MG63 (cell line): ENCODE measurements at regions not wholly inside any gene's neighbourhood (a gene's known extent, or its start where the extent isn't known, plus 50 kb on each side); places are given as distances from the start of the nearest gene placed in this dataset.

ENCODE experiments used
- DNase-seq: peaks from one replicate; pipeline ENCODE4 v3.0.0-alpha.2; 2020
- H3K27me3 ChIP-seq: fragments of 250-450 bp; sonication (Bioruptor Pico); 2 replicates; pipeline ENCODE4 v1.5.1; 2020; ENCODE audit warnings: mild to moderate bottlenecking, moderate library complexity
- H3K36me3 ChIP-seq: fragments of 250-450 bp; sonication (Bioruptor Pico); 2 replicates; pipeline ENCODE4 v1.5.1; 2020; ENCODE audit warnings: mild to moderate bottlenecking, moderate library complexity
- H3K4me3 ChIP-seq: fragments of 250-450 bp; sonication (Bioruptor Pico); 2 replicates; pipeline ENCODE4 v1.5.1; 2020; ENCODE audit warnings: mild to moderate bottlenecking, moderate library complexity
- H3K9me3 ChIP-seq: fragments of 250-450 bp; sonication (Bioruptor Pico); 2 replicates; pipeline ENCODE4 v1.5.1; 2020; ENCODE audit warnings: mild to moderate bottlenecking, moderate library complexity

DNA sequence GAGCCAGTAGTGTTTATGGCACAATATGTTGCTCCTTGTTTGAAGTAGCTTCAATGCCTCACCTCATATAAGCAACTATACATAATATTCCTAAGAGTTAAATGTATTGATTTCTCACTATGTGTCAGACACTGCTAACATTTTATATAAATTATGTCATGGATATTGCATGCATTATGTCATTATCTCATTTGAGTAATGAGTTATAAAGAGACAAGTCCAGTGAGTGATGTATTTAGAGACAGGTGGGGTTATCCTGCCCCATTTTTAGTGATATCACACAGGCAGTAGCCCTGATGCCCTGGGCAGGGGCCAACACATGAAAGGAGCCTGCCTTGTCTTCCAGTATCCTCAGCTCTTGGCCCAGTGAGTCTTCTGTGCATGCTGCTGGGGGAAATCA lies 247.0 kb upstream of the SESN3 start:
- no peaks in the 10 kb centered on the region for H3K9me3 ChIP-seq
- H3K27me3 ChIP-seq: no peaks in the 10 kb centered on the region
- H3K36me3 ChIP-seq: no peaks in the 10 kb centered on the region
- no peak for DNase-seq
- H3K4me3 ChIP-seq: no peak overlapping the region

DNA sequence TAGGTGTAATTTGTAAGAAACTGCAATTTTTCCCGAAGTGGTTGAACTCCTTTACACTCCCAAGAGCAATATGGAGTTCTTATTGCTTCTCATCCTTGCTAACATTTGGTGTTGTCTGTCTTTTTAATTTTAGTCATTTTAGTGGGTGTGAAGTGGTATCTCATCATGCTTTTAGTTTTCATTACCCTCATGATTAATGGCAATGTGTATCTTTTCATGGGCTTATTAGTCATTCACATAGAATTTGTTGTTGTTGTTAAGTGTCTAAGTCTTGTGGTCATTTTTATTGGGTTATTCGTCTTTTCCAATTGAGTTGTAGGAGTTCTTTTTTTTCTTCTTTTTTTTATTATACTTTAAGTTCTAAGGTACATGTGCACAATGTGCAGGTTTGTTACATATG lies 238.3 kb upstream of the SESN3 start:
- no peak for DNase-seq
- Histone ChIP-seq H3K4me3 (no peak overlapping the region), H3K9me3 (no peaks in the 10 kb centered on the region), H3K27me3 (0 out of 2 replicates have a peak, but pooled peaks cover 2% of the 10 kb centered on the region), H3K36me3 (no peaks in the 10 kb centered on the region)

DNA sequence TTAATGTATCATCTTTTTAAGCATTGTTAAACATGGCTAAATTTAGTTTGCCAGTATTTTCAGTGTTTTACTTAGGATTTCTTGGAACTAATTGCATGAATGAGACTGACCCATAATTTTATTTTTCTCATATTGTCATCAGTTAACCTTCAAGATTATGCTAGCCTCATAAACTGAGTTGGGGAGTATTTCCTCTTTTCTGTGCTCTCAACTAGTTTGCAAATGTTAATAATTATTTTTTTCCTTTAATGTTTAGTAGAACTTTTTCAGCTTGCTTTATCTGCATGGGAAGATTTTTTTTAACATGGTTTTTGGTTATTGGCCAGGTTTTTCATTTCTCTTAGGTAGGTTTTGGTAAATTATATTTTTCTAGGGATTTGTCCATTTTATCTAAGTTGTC lies 235.4 kb upstream of the SESN3 start:
- 0 out of 2 replicates have a peak, but pooled peaks cover 2% of the 10 kb centered on the region for H3K27me3 ChIP-seq
- H3K4me3 ChIP-seq: no peak overlapping the region
- no peaks in the 10 kb centered on the region for H3K36me3 ChIP-seq
- DNase-seq: no peak
- no peaks in the 10 kb centered on the region for H3K9me3 ChIP-seq

DNA sequence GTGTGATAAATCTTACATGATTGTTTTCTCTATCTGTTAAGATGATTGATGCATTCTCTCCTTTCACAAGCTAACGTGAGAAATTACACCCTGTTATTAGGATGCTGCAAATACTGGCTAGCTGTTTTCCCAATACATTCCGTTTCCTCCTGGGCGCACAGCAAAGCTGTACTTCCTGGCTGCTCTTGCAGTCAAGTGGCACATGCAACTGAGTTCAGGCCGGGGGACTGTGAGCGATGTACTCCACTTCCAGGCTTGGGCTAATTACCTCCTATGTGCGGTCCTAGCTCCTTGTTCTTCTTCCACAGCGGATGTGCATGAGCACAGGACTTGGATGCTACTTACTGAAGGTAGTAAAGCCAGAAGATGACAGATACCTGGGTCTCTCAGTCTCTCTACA lies 234.9 kb upstream of the SESN3 start:
- no peak for DNase-seq
- no peaks in the 10 kb centered on the region for H3K9me3 ChIP-seq
- 0 out of 2 replicates have a peak, but pooled peaks cover 2% of the 10 kb centered on the region for H3K27me3 ChIP-seq

DNA sequence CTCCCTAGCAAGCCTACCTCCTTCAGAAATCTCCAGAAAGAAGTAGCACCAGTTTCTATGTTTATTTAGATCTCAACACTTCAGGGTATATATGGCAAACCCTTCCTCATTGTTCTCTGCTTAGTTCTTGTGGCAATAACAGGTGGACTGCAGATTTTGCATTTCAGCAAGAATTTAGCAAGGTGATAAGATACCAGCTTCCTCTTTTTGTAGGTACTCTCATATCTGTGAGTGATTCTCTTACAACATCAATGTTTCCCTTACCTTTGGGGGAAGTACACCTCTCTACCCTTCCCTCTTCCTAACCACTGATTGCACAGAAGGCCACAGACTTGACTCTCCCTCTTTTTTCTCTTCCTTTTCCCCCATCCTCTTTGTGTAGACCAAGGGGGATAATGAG lies 230.9 kb upstream of the SESN3 start:
- no peak for DNase-seq
- Histone ChIP-seq H3K4me3 (no peak overlapping the region), H3K27me3 (no peaks in the 10 kb centered on the region), H3K9me3 (no peaks in the 10 kb centered on the region), H3K36me3 (no peaks in the 10 kb centered on the region)

More for the DNA sequence above, 234.9 kb upstream of the SESN3 start:
- no peak overlapping the region for H3K4me3 ChIP-seq
- H3K36me3 ChIP-seq: no peaks in the 10 kb centered on the region

DNA sequence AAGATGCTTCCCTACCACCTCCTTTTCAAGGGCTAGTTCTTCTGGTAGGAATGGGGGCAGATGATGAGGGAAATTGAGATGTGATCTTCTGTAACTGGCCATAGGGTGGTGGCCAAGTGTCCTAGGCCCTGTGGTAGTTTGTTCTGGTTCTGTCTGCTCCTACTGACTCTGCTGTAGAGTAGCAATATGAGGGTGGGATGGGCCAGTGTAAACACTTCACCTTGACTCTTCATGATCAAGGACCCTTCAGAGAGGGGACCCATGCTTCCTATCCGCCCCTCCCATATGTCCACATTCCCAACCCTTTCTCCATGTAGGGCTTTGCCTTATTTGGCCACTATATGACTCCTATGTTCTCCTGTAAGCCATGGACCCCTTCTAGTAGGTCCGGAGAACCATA lies 230.3 kb upstream of the SESN3 start:
- no peak for DNase-seq
- Histone ChIP-seq H3K36me3 (no peaks in the 10 kb centered on the region), H3K27me3 (no peaks in the 10 kb centered on the region), H3K4me3 (no peak overlapping the region), H3K9me3 (no peaks in the 10 kb centered on the region)

DNA sequence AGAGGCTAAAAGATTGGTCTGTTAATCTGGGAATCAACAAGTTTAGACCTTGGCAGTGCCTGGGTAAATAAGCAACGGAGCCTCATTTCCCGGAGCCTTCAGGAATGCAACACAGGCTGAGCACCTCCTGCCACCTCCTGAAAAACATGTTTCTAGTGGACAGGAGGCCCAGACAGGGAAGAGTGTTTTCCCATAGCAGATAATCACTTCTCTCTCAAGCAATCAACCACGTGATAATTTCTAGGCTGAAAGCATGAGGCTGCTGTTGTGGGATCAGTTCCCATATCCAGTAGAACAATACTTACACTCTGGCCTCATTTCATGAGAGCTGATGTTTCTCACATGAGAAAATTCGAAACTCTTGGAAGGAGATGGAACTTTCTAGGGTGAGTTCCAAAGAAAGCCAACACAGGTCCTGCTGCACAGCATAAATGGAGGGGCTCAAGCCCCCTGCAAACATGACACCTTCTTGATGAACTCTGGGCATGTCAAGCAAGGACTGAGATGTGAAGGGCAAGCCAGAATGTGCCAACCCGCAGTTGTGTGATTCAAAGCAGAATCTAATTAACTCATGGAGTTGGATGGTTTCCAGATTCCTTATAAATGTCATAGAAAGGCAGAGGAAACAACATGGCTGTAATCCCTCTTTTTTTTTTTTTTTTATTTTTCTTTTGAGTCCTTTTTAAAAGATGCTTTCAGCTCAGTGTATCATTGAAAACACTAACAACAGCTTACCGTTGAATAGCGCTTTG lies 228.5 kb upstream of the SESN3 start:
- Histone ChIP-seq H3K27me3 (no peaks in the 10 kb centered on the region), H3K4me3 (no peak overlapping the region), H3K9me3 (no peaks in the 10 kb centered on the region), H3K36me3 (no peaks in the 10 kb centered on the region)
- no peak for DNase-seq

DNA sequence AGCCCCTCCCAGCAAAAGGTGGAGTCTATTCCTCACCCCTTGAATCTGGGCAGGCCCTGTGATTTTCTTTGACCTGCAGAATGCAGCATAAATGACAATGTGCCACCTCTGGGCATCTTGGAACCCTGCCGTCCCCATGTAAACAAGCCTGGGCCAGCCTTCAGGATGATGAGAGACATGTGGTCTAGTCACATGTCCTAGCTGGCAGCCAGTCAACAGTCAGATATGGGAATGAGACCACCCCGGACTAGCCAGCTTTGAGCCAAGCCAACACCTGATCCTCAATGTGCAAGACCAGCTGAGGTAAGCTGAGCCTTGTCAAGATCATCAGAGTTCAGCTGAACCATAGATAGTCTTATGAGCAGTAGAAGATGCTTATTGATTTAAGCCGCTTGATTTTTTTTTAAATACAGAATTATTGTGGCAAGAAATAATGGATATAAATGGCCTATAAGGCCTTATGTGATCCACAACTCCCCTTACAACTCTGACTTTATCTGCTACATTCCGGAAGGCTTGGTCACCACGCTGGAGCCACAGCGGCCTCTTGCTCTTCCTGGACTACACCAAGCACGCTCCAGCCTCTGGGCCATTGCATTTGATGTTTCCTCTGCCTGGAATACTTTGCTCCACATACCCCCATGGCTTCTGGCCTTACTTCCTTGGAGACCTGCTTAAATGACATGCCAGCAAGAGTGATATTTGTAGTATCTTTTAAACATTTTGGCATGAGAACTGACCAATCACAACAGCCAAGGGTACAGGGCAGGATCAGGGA lies 225.9 kb upstream of the SESN3 start:
- no peak overlapping the region for H3K4me3 ChIP-seq
- no peaks in the 10 kb centered on the region for H3K27me3 ChIP-seq
- DNase-seq: no peak
- no peaks in the 10 kb centered on the region for H3K9me3 ChIP-seq
- H3K36me3 ChIP-seq: no peaks in the 10 kb centered on the region

DNA sequence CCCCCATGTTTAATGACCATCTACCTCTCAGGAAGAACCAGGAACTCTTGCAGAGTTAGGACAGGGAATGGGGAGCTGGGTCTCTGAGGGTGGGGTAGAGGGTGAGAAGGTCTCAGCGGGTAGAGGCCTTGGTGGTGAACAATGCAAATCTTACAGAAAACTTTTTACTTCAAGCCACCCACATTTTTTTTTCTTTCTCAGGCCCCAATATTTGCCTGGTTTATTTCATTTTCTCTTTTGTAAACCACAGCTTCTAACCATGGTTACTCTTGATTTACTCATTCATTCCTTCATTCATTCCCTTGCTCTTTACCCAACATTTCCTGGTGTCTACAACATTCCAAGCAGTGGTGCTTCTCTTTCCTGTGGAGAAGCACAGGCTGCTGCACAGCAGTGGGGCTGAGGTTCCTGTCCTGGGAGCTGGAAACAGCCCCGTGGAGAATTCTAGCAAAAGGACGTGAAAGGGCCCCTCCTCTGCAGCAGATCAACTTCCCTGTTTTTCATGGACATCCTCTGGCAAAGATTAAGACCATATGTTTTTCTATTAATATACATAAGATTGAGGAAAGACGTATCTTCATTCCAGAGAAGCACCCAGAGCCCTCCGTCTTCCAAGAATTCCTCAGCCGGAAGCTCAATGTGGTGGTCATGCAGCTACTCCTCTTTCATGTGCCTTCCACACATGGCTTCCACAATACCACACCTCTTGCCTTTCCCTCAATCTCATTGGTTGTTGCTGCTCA lies 224.4 kb upstream of the SESN3 start:
- DNase-seq: no peak
- Histone ChIP-seq H3K4me3 (no peak overlapping the region), H3K27me3 (no peaks in the 10 kb centered on the region), H3K36me3 (no peaks in the 10 kb centered on the region), H3K9me3 (no peaks in the 10 kb centered on the region)

DNA sequence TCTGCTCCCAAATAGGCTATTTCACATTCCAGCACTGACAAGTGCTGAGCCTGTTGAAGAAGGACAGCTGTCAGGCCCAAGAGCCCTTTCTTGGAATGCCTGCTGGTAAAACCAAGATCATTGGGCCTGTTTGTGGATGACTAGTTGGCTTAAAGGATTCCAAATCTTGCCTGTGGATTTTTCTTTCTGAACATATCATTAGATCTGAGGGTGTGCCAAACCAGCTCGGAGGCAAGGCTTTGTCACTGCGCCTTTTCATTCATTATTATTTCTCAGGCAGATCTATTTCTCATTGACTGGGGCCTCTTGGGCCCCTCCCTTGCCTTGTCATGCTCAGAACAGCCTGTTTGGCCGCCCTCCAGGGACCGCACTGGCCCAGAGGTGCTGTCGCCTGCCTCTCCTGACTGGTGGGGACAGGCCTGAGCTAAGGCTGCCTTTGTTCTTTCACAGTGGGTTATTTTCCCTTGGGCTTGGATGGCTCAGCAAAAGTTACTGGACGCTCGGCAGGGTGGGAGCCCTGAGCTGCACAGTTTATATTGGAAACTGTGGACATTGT lies 222.7 kb upstream of the SESN3 start:
- Histone ChIP-seq H3K4me3 (no peak overlapping the region), H3K36me3 (no peaks in the 10 kb centered on the region), H3K27me3 (no peaks in the 10 kb centered on the region), H3K9me3 (no peaks in the 10 kb centered on the region)
- peak; percentile 46 for DNase-seq

DNA sequence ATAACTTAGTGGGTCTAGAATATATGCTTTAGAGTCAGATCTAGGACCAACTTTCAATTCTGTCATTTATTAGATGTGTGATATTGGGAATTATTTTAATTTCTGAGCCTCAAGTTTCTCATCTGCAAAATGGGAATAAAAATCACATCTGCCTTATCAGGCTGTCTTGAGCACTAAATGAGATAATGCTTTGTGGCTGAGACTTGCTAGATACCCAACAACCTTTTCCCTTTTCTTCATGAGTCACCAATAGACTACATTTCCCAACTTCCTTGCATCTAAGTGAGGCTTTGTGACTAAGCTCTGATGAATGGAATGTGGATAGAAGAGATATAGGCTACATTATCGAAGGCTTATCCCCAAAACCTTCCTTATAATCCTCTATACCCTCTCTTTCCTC lies 220.7 kb upstream of the SESN3 start:
- Histone ChIP-seq H3K36me3 (no peaks in the 10 kb centered on the region), H3K9me3 (no peaks in the 10 kb centered on the region), H3K27me3 (no peaks in the 10 kb centered on the region), H3K4me3 (no peak overlapping the region)
- DNase-seq: no peak

DNA sequence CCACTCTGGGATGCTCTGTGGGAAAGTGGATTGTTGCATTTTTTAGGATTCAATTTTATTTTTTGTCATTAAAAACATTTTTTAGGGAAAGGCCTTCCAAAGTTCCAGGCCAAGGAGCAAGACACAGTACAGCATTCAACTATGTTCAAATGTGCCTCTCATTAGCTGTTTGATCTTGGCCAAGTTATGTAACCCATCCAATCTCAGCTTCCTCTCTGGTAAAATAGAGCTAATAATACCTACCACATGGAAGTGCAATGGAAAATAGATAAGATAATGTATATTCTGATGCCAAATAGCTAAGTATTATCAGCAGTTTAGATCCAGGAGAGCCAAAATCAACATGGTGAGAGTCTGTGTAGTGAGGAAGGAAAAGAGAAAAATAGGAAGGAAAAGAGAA lies 220.3 kb upstream of the SESN3 start:
- no peaks in the 10 kb centered on the region for H3K27me3 ChIP-seq
- H3K4me3 ChIP-seq: no peak overlapping the region
- H3K36me3 ChIP-seq: no peaks in the 10 kb centered on the region
- DNase-seq: no peak
- no peaks in the 10 kb centered on the region for H3K9me3 ChIP-seq

DNA sequence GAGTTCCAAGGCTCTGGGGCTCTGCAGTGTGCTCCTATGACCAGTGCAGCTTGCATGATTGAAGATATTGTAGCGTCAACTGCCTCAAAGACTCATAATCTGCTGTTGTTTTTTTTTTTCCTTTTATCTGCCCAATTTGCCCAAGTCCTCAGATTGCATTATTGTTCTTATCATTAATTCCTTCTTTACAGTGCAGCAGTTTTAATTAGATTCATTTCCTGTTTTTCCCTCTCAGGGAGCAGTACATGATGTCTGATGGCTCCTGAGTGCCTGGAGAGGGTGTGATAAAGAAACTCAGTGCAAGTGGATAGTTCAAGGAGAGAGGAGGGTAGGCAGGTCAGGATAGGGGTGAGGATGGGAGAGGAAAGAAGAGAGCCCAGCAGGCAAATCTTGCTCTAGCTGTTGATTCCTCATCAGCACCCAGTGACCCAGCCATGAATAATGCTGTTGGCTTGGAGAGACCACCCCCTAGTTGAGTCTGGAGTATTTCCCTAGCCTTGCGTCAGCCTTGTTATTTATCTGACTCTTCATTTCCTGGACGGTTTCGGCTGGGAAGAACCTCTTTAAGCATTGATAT lies 219.6 kb upstream of the SESN3 start:
- H3K4me3 ChIP-seq: no peak overlapping the region
- H3K27me3 ChIP-seq: no peaks in the 10 kb centered on the region
- no peaks in the 10 kb centered on the region for H3K36me3 ChIP-seq
- H3K9me3 ChIP-seq: no peaks in the 10 kb centered on the region
- DNase-seq: no peak

DNA sequence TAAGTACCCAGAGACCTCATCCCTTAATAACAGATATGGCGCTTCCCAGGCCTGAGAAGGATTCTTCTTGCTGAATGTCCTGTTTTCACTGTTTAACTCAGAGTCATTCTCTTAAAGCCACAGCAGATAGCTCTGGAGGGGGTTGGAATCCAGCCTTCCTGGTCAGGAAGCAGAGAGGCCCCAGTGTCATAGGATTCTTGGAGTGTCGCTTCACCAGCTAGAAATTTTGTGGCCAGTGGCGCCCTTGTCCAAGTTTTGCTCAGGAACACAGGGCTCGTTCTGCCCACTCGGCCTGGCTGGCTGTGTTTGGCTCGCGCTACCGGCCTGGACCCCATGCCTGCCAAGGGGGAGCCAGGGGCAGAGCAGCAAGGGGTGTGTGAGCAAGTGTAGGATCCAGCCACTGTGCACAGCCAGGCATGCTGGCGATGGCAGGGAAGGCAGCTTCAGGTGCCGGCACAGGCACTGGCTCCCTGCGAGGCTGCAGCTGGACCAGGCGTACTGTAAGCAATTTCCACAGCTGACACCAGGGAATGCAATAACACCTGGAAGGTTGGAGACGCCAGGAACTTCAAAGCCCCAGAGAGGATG lies 214.8 kb upstream of the SESN3 start:
- H3K36me3 ChIP-seq: no peaks in the 10 kb centered on the region
- no peak overlapping the region for H3K4me3 ChIP-seq
- no peaks in the 10 kb centered on the region for H3K27me3 ChIP-seq
- H3K9me3 ChIP-seq: no peaks in the 10 kb centered on the region
- no peak for DNase-seq

DNA sequence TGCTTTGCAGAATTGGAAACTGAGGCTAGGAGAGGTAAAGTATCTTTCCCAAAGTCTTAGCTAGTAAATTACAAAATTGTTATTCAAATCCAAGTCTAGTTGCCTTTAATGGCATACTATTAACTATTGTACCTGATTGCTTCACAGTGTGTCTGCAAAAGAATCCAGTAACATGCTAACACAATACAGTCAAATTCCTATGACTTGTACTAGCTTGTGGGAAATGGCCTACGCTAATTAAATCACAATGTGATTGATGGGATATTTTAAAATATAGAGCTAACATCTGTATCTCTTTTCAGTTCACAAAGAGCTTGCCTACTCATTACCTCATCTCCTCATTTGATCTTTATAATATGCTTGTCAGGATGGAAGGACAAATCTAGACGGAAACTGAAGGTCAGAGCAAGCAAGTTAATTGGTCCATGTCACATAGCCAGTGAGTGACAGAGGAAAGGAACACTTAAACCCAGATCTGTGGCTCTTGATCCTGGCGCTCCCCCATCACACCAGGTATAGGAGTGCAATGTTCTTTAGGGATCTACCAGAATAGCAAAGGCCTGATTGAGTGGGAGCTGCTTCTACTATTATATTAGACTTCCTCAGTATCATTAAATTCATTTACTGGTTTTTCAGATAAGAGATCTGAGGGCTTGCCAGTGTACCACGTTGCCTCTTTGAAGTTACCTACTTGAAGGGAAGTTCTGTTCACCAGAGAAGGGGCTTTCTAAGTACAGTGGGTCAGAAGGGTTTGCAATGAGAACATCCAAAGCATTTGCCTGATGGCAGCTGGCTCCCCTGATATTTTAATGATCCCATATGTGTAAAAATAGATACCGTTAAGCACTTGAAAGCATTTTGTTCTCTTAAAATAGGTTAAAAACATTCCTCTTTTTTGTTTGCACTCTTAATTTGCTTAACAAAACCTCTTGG lies 213.6 kb upstream of the SESN3 start:
- Histone ChIP-seq H3K36me3 (no peaks in the 10 kb centered on the region), H3K9me3 (no peaks in the 10 kb centered on the region), H3K4me3 (no peak overlapping the region), H3K27me3 (no peaks in the 10 kb centered on the region)
- no peak for DNase-seq

DNA sequence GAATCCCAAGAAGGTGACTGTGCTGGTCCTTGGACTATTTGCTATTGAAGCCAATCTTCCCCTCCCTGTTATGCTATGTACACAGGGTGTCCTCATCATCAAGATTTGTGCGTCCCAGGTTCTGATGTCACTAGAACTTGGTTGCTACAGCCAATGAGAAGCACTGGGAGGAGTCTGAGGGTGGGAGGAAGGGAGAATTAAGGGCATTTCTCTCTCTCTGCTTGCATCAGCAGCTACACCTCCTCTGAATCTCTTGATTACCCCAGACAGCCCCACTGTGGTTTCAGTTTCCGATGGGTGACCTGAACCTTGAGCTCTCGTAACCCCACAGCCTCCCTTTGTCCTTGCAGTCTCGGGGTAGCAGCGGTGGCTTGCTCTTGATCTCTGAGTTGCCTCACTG lies 212.4 kb upstream of the SESN3 start:
- H3K36me3 ChIP-seq: no peaks in the 10 kb centered on the region
- H3K27me3 ChIP-seq: no peaks in the 10 kb centered on the region
- no peak for DNase-seq
- H3K4me3 ChIP-seq: no peak overlapping the region
- no peaks in the 10 kb centered on the region for H3K9me3 ChIP-seq
